H1 (cell line): ENCODE measurements at regions not wholly inside any gene's neighbourhood (a gene's known extent, or its start where the extent isn't known, plus 50 kb on each side); places are given as distances from the start of the nearest gene placed in this dataset.

Experiments used
- CTCF ChIA-PET: fragments of 300-600 bp; sonication (Branson Sonifier 250); formaldehyde crosslinking; loops from one replicate; lab custom pipeline; 2021; ENCODE audit not compliant: partially characterized antibody; lab: Charles Lee
- POLR2A ChIA-PET: fragments of 300-600 bp; sonication (Branson Sonifier 250); formaldehyde crosslinking; loops from one replicate; lab custom pipeline; 2021; ENCODE audit warnings: inconsistent platforms; ENCODE audit not compliant: partially characterized antibody; lab: Charles Lee
- DNase-seq, 2 experiments: peaks; one replicate each; pipeline versions ENCODE4 v3.0.0 to v3.0.0-alpha.2; 2010 to 2022; ENCODE audit warnings: low spot score in 2 of 2, low read depth in 1 of 2, mixed read lengths in 1 of 2
- FAIRE-seq: peaks from 2 replicates; lab custom pipeline; 2011; peaks lifted over from hg19 to GRCh38; lab: Jason Lieb, UNC
- H2AFZ ChIP-seq: 2 replicates; pipeline ENCODE4 v1.8.1; 2012; ENCODE audit warnings: low read length, inconsistent platforms
- H2AK5ac ChIP-seq: 2 replicates; pipeline ENCODE4 v1.6.1; 2013; ENCODE audit warnings: low read depth, low read length
- H2BK120ac ChIP-seq: replicated peaks from 2 replicates; pipeline ENCODE3; 2013; ENCODE audit warnings: low read depth, low read length, inconsistent platforms
- H2BK12ac ChIP-seq: 2 replicates; pipeline ENCODE4 v1.6.1; 2013; ENCODE audit warnings: low read depth, low read length
- H2BK15ac ChIP-seq: 2 replicates; pipeline ENCODE4 v1.6.1; 2013; ENCODE audit warnings: low read length
- H2BK20ac ChIP-seq: 2 replicates; pipeline ENCODE4 v1.6.1; 2013; ENCODE audit warnings: low read length
- H2BK5ac ChIP-seq: 2 replicates; pipeline ENCODE4 v1.6.1; 2013; ENCODE audit warnings: low read depth, low read length
- H3K14ac ChIP-seq: 2 replicates; pipeline ENCODE4 v1.6.1; 2013; ENCODE audit warnings: inconsistent platforms; ENCODE audit not compliant: insufficient read length
- H3K18ac ChIP-seq: 2 replicates; pipeline ENCODE4 v1.6.1; 2013; ENCODE audit warnings: low read length; ENCODE audit errors: extremely low read depth
- H3K23ac ChIP-seq: 2 replicates; pipeline ENCODE4 v1.6.1; 2013; ENCODE audit warnings: inconsistent platforms; ENCODE audit not compliant: insufficient read length
- H3K23me2 ChIP-seq: 2 replicates; pipeline ENCODE4 v1.6.1; 2013; ENCODE audit warnings: low read depth, low read length
- H3K27ac ChIP-seq: 2 replicates; pipeline ENCODE4 v1.6.1; 2011; ENCODE audit warnings: low read depth, low read length, inconsistent platforms
- H3K27me3 ChIP-seq, 4 experiments: replicated peaks in 1 of 4; 1 replicate in 1 of 4; 2 replicates in 3 of 4; pipeline versions ENCODE4 v1.6.1 to v1.8.1; 2011 to 2013; ENCODE audit warnings: low read length in 3 of 4, mild to moderate bottlenecking in 3 of 4, inconsistent platforms in 2 of 4, mixed read lengths in 2 of 4, moderate library complexity in 1 of 4; ENCODE audit not compliant: control insufficient read depth in 3 of 4, insufficient read depth in 3 of 4; ENCODE audit errors: extremely low read depth in 1 of 4
- H3K36me3 ChIP-seq, 4 experiments: 2 replicates each; pipeline versions ENCODE4 v1.6.1 to v1.8.1; 2011 to 2013; ENCODE audit warnings: mild to moderate bottlenecking in 4 of 4, low read length in 3 of 4, moderate library complexity in 2 of 4, control low read depth in 1 of 4, inconsistent platforms in 1 of 4; ENCODE audit not compliant: insufficient read depth in 4 of 4, control insufficient read depth in 2 of 4
- H3K4ac ChIP-seq: replicated peaks from 2 replicates; pipeline ENCODE3; 2013; ENCODE audit warnings: low read length, low read depth, mixed read lengths, inconsistent platforms; ENCODE audit not compliant: insufficient read length
- H3K4me1 ChIP-seq, 4 experiments: replicated peaks in 1 of 4; 1 replicate in 1 of 4; 2 replicates in 3 of 4; pipeline versions ENCODE4 v1.6.1 to v1.8.1; 2011 to 2013; ENCODE audit warnings: low read length in 3 of 4, inconsistent platforms in 2 of 4, mixed read lengths in 1 of 4; ENCODE audit not compliant: insufficient read depth in 4 of 4, control insufficient read depth in 3 of 4
- H3K4me2 ChIP-seq, 2 experiments: 2 replicates each; pipeline versions ENCODE4 v1.6.1 to v1.8.1; 2011 to 2013; ENCODE audit warnings: low read depth in 2 of 2, low read length in 2 of 2, control low read depth in 1 of 2, inconsistent platforms in 1 of 2, mild to moderate bottlenecking in 1 of 2; ENCODE audit not compliant: insufficient read depth in 1 of 2
- H3K4me3 ChIP-seq, 4 experiments: fragments of 200-600, 300-600 bp in 1 of 4; sonication (generic), shearing (Covaris generic), sonication (Bioruptor Twin) in 1 of 4; 2 replicates each; pipeline versions ENCODE4 v1.5.1 to v1.8.1; 2011 to 2016; ENCODE audit warnings: low read length in 4 of 4, low read depth in 3 of 4, control low read depth in 2 of 4, inconsistent platforms in 2 of 4, mild to moderate bottlenecking in 2 of 4, mixed read lengths in 1 of 4, moderate library complexity in 1 of 4; ENCODE audit not compliant: insufficient read depth in 2 of 4; ENCODE audit errors: extremely low read depth in 1 of 4
- H3K56ac ChIP-seq: replicated peaks from 2 replicates; pipeline ENCODE3; 2013; ENCODE audit warnings: low read depth, mild to moderate bottlenecking, mixed read lengths, low read length, inconsistent platforms; ENCODE audit not compliant: insufficient read length
- H3K79me1 ChIP-seq: 2 replicates; pipeline ENCODE4 v1.6.1; 2013; ENCODE audit warnings: low read depth, low read length, control low read depth
- H3K79me2 ChIP-seq, 2 experiments: 2 replicates each; pipeline versions ENCODE4 v1.6.1 to v1.8.1; 2012 to 2013; ENCODE audit warnings: low read length in 2 of 2, mild to moderate bottlenecking in 2 of 2, inconsistent platforms in 1 of 2; ENCODE audit not compliant: insufficient read depth in 2 of 2, control insufficient read depth in 1 of 2
- H3K9ac ChIP-seq, 4 experiments: replicated peaks in 1 of 4; 1 replicate in 1 of 4; 2 replicates in 3 of 4; pipeline versions ENCODE4 v1.6.1 to v1.8.1; 2011 to 2013; ENCODE audit warnings: low read depth in 3 of 4, low read length in 3 of 4, control low read depth in 2 of 4, mild to moderate bottlenecking in 2 of 4, moderate library complexity in 2 of 4, inconsistent platforms in 1 of 4; ENCODE audit errors: extremely low read depth in 1 of 4
- H3K9me3 ChIP-seq, 2 experiments: 2 replicates each; pipeline versions ENCODE4 v1.6.1 to v1.8.1; 2012 to 2013; ENCODE audit warnings: mild to moderate bottlenecking in 2 of 2, moderate library complexity in 2 of 2, control low read depth in 1 of 2, inconsistent platforms in 1 of 2, low read depth in 1 of 2, low read length in 1 of 2, mixed read lengths in 1 of 2; ENCODE audit not compliant: insufficient read depth in 2 of 2
- H4K20me1 ChIP-seq, 2 experiments: replicated peaks in 1 of 2; 2 replicates each; pipeline versions ENCODE3 to v1.8.1; 2011 to 2013; ENCODE audit warnings: inconsistent platforms in 2 of 2, low read length in 2 of 2, mild to moderate bottlenecking in 1 of 2; ENCODE audit not compliant: insufficient read depth in 2 of 2, control insufficient read depth in 1 of 2
- H4K5ac ChIP-seq: 2 replicates; pipeline ENCODE4 v1.6.1; 2013; ENCODE audit warnings: low read length, low read depth, mixed read lengths, inconsistent platforms; ENCODE audit not compliant: insufficient read length
- H4K8ac ChIP-seq: 2 replicates; pipeline ENCODE4 v1.8.0; 2013; ENCODE audit warnings: mild to moderate bottlenecking, moderate library complexity, low read length, inconsistent platforms; ENCODE audit not compliant: insufficient read depth; ENCODE audit errors: extremely low read depth
- H4K91ac ChIP-seq: replicated peaks from 2 replicates; pipeline ENCODE3; 2013; ENCODE audit warnings: low read length, mixed read lengths, inconsistent platforms; ENCODE audit not compliant: insufficient read length
- BACH1 ChIP-seq: IDR thresholded peaks from 2 replicates; pipeline ENCODE4 v1.6.1; 2012; ENCODE audit warnings: low read length, improper control_type of control experiment
- BCL11A ChIP-seq, 2 experiments: IDR thresholded peaks; one replicate each; pipeline ENCODE4 v1.6.1; 2011; ENCODE audit warnings: low read depth in 2 of 2, low read length in 2 of 2, mild to moderate bottlenecking in 2 of 2
- CEBPB ChIP-seq: IDR thresholded peaks from 2 replicates; pipeline ENCODE4 v1.6.1; 2012; ENCODE audit warnings: low read depth, low read length
- E2F6 ChIP-seq: IDR thresholded peaks from 2 replicates; pipeline ENCODE4 v1.6.1; 2012; ENCODE audit warnings: inconsistent platforms
- FOSL1 ChIP-seq: IDR thresholded peaks from 2 replicates; pipeline ENCODE4 v1.6.1; 2011; ENCODE audit warnings: mild to moderate bottlenecking, low read depth, low read length, moderate library complexity; ENCODE audit not compliant: insufficient read depth
- KDM5A ChIP-seq: fragments of 200-600 bp; IDR thresholded peaks from 2 replicates; pipeline ENCODE4 v1.7.1; 2012; ENCODE audit warnings: mild to moderate bottlenecking, low read length, inconsistent platforms, mixed read lengths
- PHF8 ChIP-seq: fragments of 200-600 bp; sonication (generic); conservative IDR thresholded peaks from 2 replicates; pipeline ENCODE4 v1.7.1; 2012; ENCODE audit warnings: low read depth, mild to moderate bottlenecking, inconsistent platforms, low read length, moderate library complexity
- POLR2A ChIP-seq, 2 experiments: IDR thresholded peaks; 1 replicate in 1 of 2; 2 replicates in 1 of 2; pipeline ENCODE4 v1.6.1; 2011; ENCODE audit warnings: low read depth in 2 of 2, low read length in 2 of 2, mild to moderate bottlenecking in 2 of 2; ENCODE audit errors: control extremely low read depth in 1 of 2
- SP2 ChIP-seq: IDR thresholded peaks from 2 replicates; pipeline ENCODE4 v1.6.1; 2012; ENCODE audit warnings: mild to moderate bottlenecking, low read length, inconsistent platforms
- TAF7 ChIP-seq: optimal IDR thresholded peaks from 2 replicates; pipeline ENCODE3; 2011; ENCODE audit warnings: low read depth, mild to moderate bottlenecking, inconsistent platforms, low read length, moderate library complexity, borderline replicate concordance
- USF2 ChIP-seq: IDR thresholded peaks from 2 replicates; pipeline ENCODE4 v1.6.1; 2011; ENCODE audit warnings: low read length, improper control_type of control experiment
- ZNF274 ChIP-seq: IDR thresholded peaks from 2 replicates; pipeline ENCODE4 v1.7.0; 2012; ENCODE audit warnings: low read length, borderline replicate concordance; ENCODE audit errors: extremely low read depth
- WGBS, 2 experiments: shearing (Covaris generic) in 1 of 2; methylation state at CpG; one replicate each; pipeline versions ENCODE4 v1.1.6 to v1.1.7; 2013 to 2015; ENCODE audit warnings: low lambda C conversion rate in 2 of 2, mixed read lengths in 2 of 2, inconsistent platforms in 1 of 2, low coverage in 1 of 2, missing lambda C conversion rate in 1 of 2; ENCODE audit not compliant: insufficient replicate concordance in 2 of 2, insufficient coverage in 1 of 2, insufficient read length in 1 of 2; ENCODE audit errors: extremely low coverage in 1 of 2, missing lambda C conversion rate in 1 of 2; 5-methylcytosine and 5-hydroxymethylcytosine counted together
- TF ChIP-seq, protein P1 (sequence below): IDR thresholded peaks from 2 replicates; pipeline ENCODE4 v1.6.1; 2012; ENCODE audit warnings: inconsistent platforms

- DNase-seq: no peak
- Histone ChIP-seq H3K27me3 (no peaks in the 10 kb centered on the region), H3K23ac (no peak overlapping the region), H2BK20ac (no peak overlapping the region), H3K4me3 (no peak overlapping the region), H3K14ac (no peak overlapping the region), H3K79me2 (no peaks in the 10 kb centered on the region), H3K56ac (no peak overlapping the region), H4K20me1 (no peaks in the 10 kb centered on the region), H3K18ac (no peak overlapping the region), H3K4me1 (no peaks in the 10 kb centered on the region), H3K4me2 (no peak overlapping the region), H3K4ac (no peak overlapping the region), H2BK15ac (no peak overlapping the region), H2BK5ac (no peak overlapping the region), H2AFZ (no peak overlapping the region), H4K5ac (no peak overlapping the region), H3K36me3 (no peaks in the 10 kb centered on the region), H4K91ac (no peak overlapping the region), H2AK5ac (no peak overlapping the region), H3K79me1 (no peaks in the 10 kb centered on the region), H3K9ac (no peak overlapping the region), H4K8ac (no peak overlapping the region), H3K9me3 (no peaks in the 10 kb centered on the region), H3K23me2 (no peaks in the 10 kb centered on the region), H3K27ac (no peak overlapping the region), H2BK12ac (no peak overlapping the region), H2BK120ac (no peak overlapping the region)
- WGBS, 2 experiments: 89% methylated on average over 3 of the region's 3 CpGs; no CpG with 5 or more reads in 1 of the 2 experiments
- POLR2A ChIA-PET: no interaction called here
- no peak for FAIRE-seq
- CTCF ChIA-PET: no interaction called here
- TF ChIP-seq BACH1 (no peak), TAF7 (no peak), CEBPB (no peak), POLR2A (IDR thresholded peaks at IDR 0.05; ENCODE audit: control extremely low read depth in 1 of 2, low read depth in 2 of 2, low read length in 2 of 2) (no peak), FOSL1 (no peak), KDM5A (no peak), ZNF274 (no peak), E2F6 (no peak), SP2 (no peak), USF2 (no peak), PHF8 (no peak), BCL11A (IDR thresholded peaks at IDR 0.05; ENCODE audit: low read depth in 2 of 2, low read length in 2 of 2) (no peak)
- TF ChIP-seq, protein P1, sequence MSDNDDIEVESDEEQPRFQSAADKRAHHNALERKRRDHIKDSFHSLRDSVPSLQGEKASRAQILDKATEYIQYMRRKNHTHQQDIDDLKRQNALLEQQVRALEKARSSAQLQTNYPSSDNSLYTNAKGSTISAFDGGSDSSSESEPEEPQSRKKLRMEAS: no peak
These were observed 292.5 kb upstream of the DCAF8L1 start for GRCh38 chrX:28273736-28274135.
